HFFc6 (cell line): ENCODE measurements at regions not wholly inside any gene's neighbourhood (a gene's known extent, or its start where the extent isn't known, plus 50 kb on each side); places are given as distances from the start of the nearest gene placed in this dataset.

Experiments
- DNase-seq: peaks from one replicate; pipeline ENCODE4 v3.0.0-alpha.2; 2018
- H3K27ac Mint-ChIP-seq: 2 replicates; pipeline ENCODE4 v1.8.0; 2020; ENCODE audit warnings: mild to moderate bottlenecking, mixed read lengths
- H3K27me3 Mint-ChIP-seq: 2 replicates; pipeline ENCODE4 v1.8.0; 2021; ENCODE audit warnings: mild to moderate bottlenecking, moderate library complexity, mixed read lengths; ENCODE audit not compliant: insufficient read depth
- H3K36me3 Mint-ChIP-seq: 2 replicates; pipeline ENCODE4 v1.8.0; 2021; ENCODE audit warnings: low read depth, mixed read lengths
- H3K4me1 Mint-ChIP-seq: 2 replicates; pipeline ENCODE4 v1.8.0; 2020; ENCODE audit warnings: low read depth, mixed read lengths
- H3K4me3 Mint-ChIP-seq: 2 replicates; pipeline ENCODE4 v1.8.0; 2020; ENCODE audit warnings: mild to moderate bottlenecking, moderate library complexity, mixed read lengths
- H3K9me3 Mint-ChIP-seq: 2 replicates; pipeline ENCODE4 v1.8.0; 2020; ENCODE audit warnings: mild to moderate bottlenecking, mixed read lengths
- TF ChIP-seq, protein P1 (sequence below): fragments of 200-600 bp; sonication (generic); IDR thresholded peaks from 2 replicates; pipeline ENCODE4 v1.5.0; 2021; ENCODE audit warnings: antibody characterized with exemption, mild to moderate bottlenecking

- no peak overlapping the region for H3K4me3 Mint-ChIP-seq
- TF ChIP-seq, protein P1, sequence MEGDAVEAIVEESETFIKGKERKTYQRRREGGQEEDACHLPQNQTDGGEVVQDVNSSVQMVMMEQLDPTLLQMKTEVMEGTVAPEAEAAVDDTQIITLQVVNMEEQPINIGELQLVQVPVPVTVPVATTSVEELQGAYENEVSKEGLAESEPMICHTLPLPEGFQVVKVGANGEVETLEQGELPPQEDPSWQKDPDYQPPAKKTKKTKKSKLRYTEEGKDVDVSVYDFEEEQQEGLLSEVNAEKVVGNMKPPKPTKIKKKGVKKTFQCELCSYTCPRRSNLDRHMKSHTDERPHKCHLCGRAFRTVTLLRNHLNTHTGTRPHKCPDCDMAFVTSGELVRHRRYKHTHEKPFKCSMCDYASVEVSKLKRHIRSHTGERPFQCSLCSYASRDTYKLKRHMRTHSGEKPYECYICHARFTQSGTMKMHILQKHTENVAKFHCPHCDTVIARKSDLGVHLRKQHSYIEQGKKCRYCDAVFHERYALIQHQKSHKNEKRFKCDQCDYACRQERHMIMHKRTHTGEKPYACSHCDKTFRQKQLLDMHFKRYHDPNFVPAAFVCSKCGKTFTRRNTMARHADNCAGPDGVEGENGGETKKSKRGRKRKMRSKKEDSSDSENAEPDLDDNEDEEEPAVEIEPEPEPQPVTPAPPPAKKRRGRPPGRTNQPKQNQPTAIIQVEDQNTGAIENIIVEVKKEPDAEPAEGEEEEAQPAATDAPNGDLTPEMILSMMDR: no peak
- no peak overlapping the region for H3K27ac Mint-ChIP-seq
- H3K36me3 Mint-ChIP-seq: no peaks in the 10 kb centered on the region
- H3K27me3 Mint-ChIP-seq: no peaks in the 10 kb centered on the region; the same call in 1 of the 2 replicates
- no peak for DNase-seq
- H3K9me3 Mint-ChIP-seq: no peaks in the 10 kb centered on the region
- H3K4me1 Mint-ChIP-seq: peaks cover 37% of the 10 kb centered on the region
Measured at GRCh38 chr3:64464955-64465354, 222.8 kb downstream of the ADAMTS9 start.

- Mint-ChIP-seq H3K36me3 (no peaks in the 10 kb centered on the region), H3K27ac (no peak overlapping the region), H3K4me3 (no peak overlapping the region), H3K4me1 (peaks cover 42% of the 10 kb centered on the region), H3K9me3 (no peaks in the 10 kb centered on the region), H3K27me3 (no peaks in the 10 kb centered on the region; the same call in 1 of the 2 replicates)
- no peak for DNase-seq
- TF ChIP-seq, protein P1: no peak
Measured at GRCh38 chr3:64463981-64464380, 223.8 kb downstream of the ADAMTS9 start.

- no peaks in the 10 kb centered on the region for H3K9me3 Mint-ChIP-seq
- no peaks in the 10 kb centered on the region; the same call in none of the 2 replicates for H3K27me3 Mint-ChIP-seq
- peaks cover 42% of the 10 kb centered on the region for H3K4me1 Mint-ChIP-seq
- peak overlapping the region; percentile 85 for H3K4me3 Mint-ChIP-seq
- TF ChIP-seq, protein P1: no peak
- H3K27ac Mint-ChIP-seq: peak overlapping the region; percentile 88
- DNase-seq: peak; percentile 86
- H3K36me3 Mint-ChIP-seq: no peaks in the 10 kb centered on the region
Measured at GRCh38 chr3:64462203-64462602, 225.6 kb downstream of the ADAMTS9 start.

GRCh38 chr3:64460877-64461276 is 226.9 kb downstream of the ADAMTS9 start:
- peak overlapping the region; percentile 88 for H3K27ac Mint-ChIP-seq
- H3K9me3 Mint-ChIP-seq: no peaks in the 10 kb centered on the region
- H3K4me1 Mint-ChIP-seq: peaks cover 42% of the 10 kb centered on the region
- H3K4me3 Mint-ChIP-seq: peak overlapping the region; percentile 85
- no peaks in the 10 kb centered on the region; the same call in none of the 2 replicates for H3K27me3 Mint-ChIP-seq
- TF ChIP-seq, protein P1: no peak
- H3K36me3 Mint-ChIP-seq: no peaks in the 10 kb centered on the region
- DNase-seq: peak; percentile 80

DNA sequence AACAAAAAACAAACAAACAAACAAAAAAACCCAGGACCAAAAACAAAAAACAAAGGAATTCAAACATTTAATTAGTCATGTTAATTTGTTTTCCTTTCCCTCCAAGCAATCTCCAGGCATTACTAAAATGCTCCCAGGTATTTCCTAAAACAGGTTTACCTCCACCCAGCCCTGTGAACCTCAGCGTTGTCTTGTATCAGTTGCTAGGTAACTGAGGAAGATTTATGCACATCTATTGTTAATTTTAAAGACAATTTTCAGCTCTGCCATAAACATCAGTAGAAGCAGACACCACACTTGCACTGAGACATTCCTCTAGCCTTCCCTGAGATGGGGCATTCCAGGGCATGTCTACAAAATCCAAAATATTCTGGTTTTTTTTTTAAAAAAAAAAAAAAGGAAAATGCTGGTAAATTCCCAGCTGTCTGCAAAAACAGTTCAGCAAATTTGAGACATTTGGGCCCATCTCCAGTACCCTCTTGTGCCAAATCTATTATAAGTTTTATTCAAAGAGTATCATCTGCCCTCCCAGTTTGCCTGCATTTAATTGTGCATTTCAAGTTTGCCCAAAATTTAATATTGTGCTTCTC is 227.6 kb downstream of the ADAMTS9 start:
- Mint-ChIP-seq H3K27ac (peak overlapping the region; percentile 88; the same call in 1 of the 2 replicates), H3K9me3 (no peaks in the 10 kb centered on the region), H3K36me3 (no peaks in the 10 kb centered on the region), H3K27me3 (no peaks in the 10 kb centered on the region; the same call in 1 of the 2 replicates), H3K4me1 (peaks cover 42% of the 10 kb centered on the region), H3K4me3 (peak overlapping the region; percentile 85; the same call in 1 of the 2 replicates)
- no peak for DNase-seq
- TF ChIP-seq, protein P1: no peak
